ENCODE measurements at regions not wholly inside any gene's neighbourhood (a gene's known extent, or its start where the extent isn't known, plus 50 kb on each side); places are given as distances from the start of the nearest gene placed in this dataset.

GRCh38 chr4:43607400-43607799, 714.9 kb downstream of the GRXCR1 start:
- Histone ChIP-seq H3K4me3 (ENCODE audit: control insufficient read depth in 2 of 3, extremely low read depth in 1 of 3, insufficient read depth in 2 of 3, low read depth in 1 of 3, low read length in 3 of 3) (no peak overlapping the region), H3K27me3 (ENCODE audit: control insufficient read depth, extremely low read depth, insufficient read depth, low read length) (no peaks in the 10 kb centered on the region), H3K27ac (ENCODE audit: control insufficient read depth, insufficient read depth, low read length) (no peak overlapping the region), H3K36me3 (ENCODE audit: control insufficient read depth in 2 of 2, extremely low read depth in 1 of 2, insufficient read depth in 2 of 2, low read length in 2 of 2) (no peaks in the 10 kb centered on the region), H2AFZ (ENCODE audit: control insufficient read depth, low read length) (no peak overlapping the region), H3K4me2 (ENCODE audit: control insufficient read depth, extremely low read depth, insufficient read depth, low read depth, low read length) (no peak overlapping the region), H3K9me1 (ENCODE audit: control insufficient read depth, extremely low read depth, insufficient read depth, low read length) (no peaks in the 10 kb centered on the region), H3K9me3 (ENCODE audit: control insufficient read depth, low read depth, low read length) (no peaks in the 10 kb centered on the region), H3K4me1 (ENCODE audit: control insufficient read depth, extremely low read depth, insufficient read depth, low read length) (no peaks in the 10 kb centered on the region), H3K9ac (ENCODE audit: control insufficient read depth, extremely low read depth, insufficient read depth, low read length) (no peak overlapping the region), H3K79me2 (ENCODE audit: control insufficient read depth, insufficient read depth, low read length) (no peaks in the 10 kb centered on the region), H4K20me1 (ENCODE audit: control insufficient read depth, extremely low read depth, insufficient read depth, low read length) (no peaks in the 10 kb centered on the region)
- dilution Hi-C loops (cut with MboI; ENCODE audit: extremely low pct_ligation_motif_present, low sequenced_read_pairs), result no loop called here
- FAIRE-seq, result no peak
- no peak for DNase-seq (ENCODE audit: low read depth, low spot score)
- TF ChIP-seq EZH2 (IDR thresholded peaks at IDR 0.05; ENCODE audit: low read length), result no peak
- TF ChIP-seq, protein P1, sequence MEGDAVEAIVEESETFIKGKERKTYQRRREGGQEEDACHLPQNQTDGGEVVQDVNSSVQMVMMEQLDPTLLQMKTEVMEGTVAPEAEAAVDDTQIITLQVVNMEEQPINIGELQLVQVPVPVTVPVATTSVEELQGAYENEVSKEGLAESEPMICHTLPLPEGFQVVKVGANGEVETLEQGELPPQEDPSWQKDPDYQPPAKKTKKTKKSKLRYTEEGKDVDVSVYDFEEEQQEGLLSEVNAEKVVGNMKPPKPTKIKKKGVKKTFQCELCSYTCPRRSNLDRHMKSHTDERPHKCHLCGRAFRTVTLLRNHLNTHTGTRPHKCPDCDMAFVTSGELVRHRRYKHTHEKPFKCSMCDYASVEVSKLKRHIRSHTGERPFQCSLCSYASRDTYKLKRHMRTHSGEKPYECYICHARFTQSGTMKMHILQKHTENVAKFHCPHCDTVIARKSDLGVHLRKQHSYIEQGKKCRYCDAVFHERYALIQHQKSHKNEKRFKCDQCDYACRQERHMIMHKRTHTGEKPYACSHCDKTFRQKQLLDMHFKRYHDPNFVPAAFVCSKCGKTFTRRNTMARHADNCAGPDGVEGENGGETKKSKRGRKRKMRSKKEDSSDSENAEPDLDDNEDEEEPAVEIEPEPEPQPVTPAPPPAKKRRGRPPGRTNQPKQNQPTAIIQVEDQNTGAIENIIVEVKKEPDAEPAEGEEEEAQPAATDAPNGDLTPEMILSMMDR (optimal IDR thresholded peaks at IDR 0.05 in 1 of 3, IDR thresholded peaks at IDR 0.05 in 1 of 3, conservative IDR thresholded peaks at IDR 0.05 in 1 of 3; ENCODE audit: extremely low read depth in 1 of 3, insufficient read depth in 2 of 3, low read length in 3 of 3), result no peak

- Histone ChIP-seq H2AFZ (ENCODE audit: control insufficient read depth, low read length) (no peak overlapping the region), H3K36me3 (ENCODE audit: control insufficient read depth in 2 of 2, extremely low read depth in 1 of 2, insufficient read depth in 2 of 2, low read length in 2 of 2) (no peaks in the 10 kb centered on the region), H3K9ac (ENCODE audit: control insufficient read depth, extremely low read depth, insufficient read depth, low read length) (no peak overlapping the region), H3K9me1 (ENCODE audit: control insufficient read depth, extremely low read depth, insufficient read depth, low read length) (no peaks in the 10 kb centered on the region), H3K27ac (ENCODE audit: control insufficient read depth, insufficient read depth, low read length) (no peak overlapping the region), H3K27me3 (ENCODE audit: control insufficient read depth, extremely low read depth, insufficient read depth, low read length) (no peaks in the 10 kb centered on the region), H4K20me1 (ENCODE audit: control insufficient read depth, extremely low read depth, insufficient read depth, low read length) (no peaks in the 10 kb centered on the region), H3K9me3 (ENCODE audit: control insufficient read depth, low read depth, low read length) (no peaks in the 10 kb centered on the region), H3K4me1 (ENCODE audit: control insufficient read depth, extremely low read depth, insufficient read depth, low read length) (no peaks in the 10 kb centered on the region), H3K79me2 (ENCODE audit: control insufficient read depth, insufficient read depth, low read length) (no peaks in the 10 kb centered on the region), H3K4me2 (ENCODE audit: control insufficient read depth, extremely low read depth, insufficient read depth, low read depth, low read length) (no peak overlapping the region), H3K4me3 (ENCODE audit: control insufficient read depth in 2 of 3, extremely low read depth in 1 of 3, insufficient read depth in 2 of 3, low read depth in 1 of 3, low read length in 3 of 3) (no peak overlapping the region)
- TF ChIP-seq EZH2 (IDR thresholded peaks at IDR 0.05; ENCODE audit: low read length), result no peak
- TF ChIP-seq, protein P1 (optimal IDR thresholded peaks at IDR 0.05 in 1 of 3, IDR thresholded peaks at IDR 0.05 in 1 of 3, conservative IDR thresholded peaks at IDR 0.05 in 1 of 3; ENCODE audit: extremely low read depth in 1 of 3, insufficient read depth in 2 of 3, low read length in 3 of 3), result no peak
- dilution Hi-C loops (cut with MboI; ENCODE audit: extremely low pct_ligation_motif_present, low sequenced_read_pairs), result no loop called here
- no peak for FAIRE-seq
- DNase-seq (ENCODE audit: low read depth, low spot score), result no peak
Observed at GRCh38 chr4:43607827-43608461, 715.4 kb downstream of the GRXCR1 start.

All from keratinocyte (primary cell).